ENCODE measurements at regions not wholly inside any gene's neighbourhood (a gene's known extent, or its start where the extent isn't known, plus 50 kb on each side); places are given as distances from the start of the nearest gene placed in this dataset.

- TF ChIP-seq SP1 (IDR thresholded peaks at IDR 0.05) = no peak
- no peak for TF ChIP-seq FOXA1 (IDR thresholded peaks at IDR 0.05)
- TF ChIP-seq TARDBP (IDR thresholded peaks at IDR 0.05) = no peak
Measured at GRCh38 chr13:102517959-102518358, 78.8 kb upstream of the TPP2 start.
